ENCODE measurements at regions not wholly inside any gene's neighbourhood (a gene's known extent, or its start where the extent isn't known, plus 50 kb on each side); places are given as distances from the start of the nearest gene placed in this dataset.
"Not testable (repeated sequence)": the region's sequence is repeated elsewhere in the genome, so short reads cannot be mapped to it uniquely, and the experiment has no call there.

- DNase-seq (ENCODE audit: low spot score): not testable (repeated sequence)
Measured at GRCh38 chr1:199843096-199843495, 184.4 kb upstream of the NR5A2 start.

- DNase-seq (ENCODE audit: low spot score): no peak
Measured at GRCh38 chr1:199843861-199844260, 183.6 kb upstream of the NR5A2 start.

GRCh38 chr1:199847021-199847420, 180.5 kb upstream of the NR5A2 start:
- no peak for DNase-seq (ENCODE audit: low spot score)

- DNase-seq (ENCODE audit: low spot score): peak; percentile 15
Measured at GRCh38 chr1:199851439-199852140, 175.9 kb upstream of the NR5A2 start.

GRCh38 chr1:199854686-199855321, 172.7 kb upstream of the NR5A2 start:
- DNase-seq (ENCODE audit: low spot score): no peak

GRCh38 chr1:199855580-199855979, 171.9 kb upstream of the NR5A2 start:
- DNase-seq (ENCODE audit: low spot score): no peak

- no peak for DNase-seq (ENCODE audit: low spot score)
Measured at GRCh38 chr1:199856216-199856780, 171.2 kb upstream of the NR5A2 start.

- no peak for DNase-seq (ENCODE audit: low spot score)
Measured at GRCh38 chr1:199857108-199857507, 170.4 kb upstream of the NR5A2 start.

- DNase-seq (ENCODE audit: low spot score): no peak
Measured at GRCh38 chr1:199857516-199857915, 170.0 kb upstream of the NR5A2 start.

GRCh38 chr1:199858171-199858570, 169.3 kb upstream of the NR5A2 start:
- no peak for DNase-seq (ENCODE audit: low spot score)

GRCh38 chr1:199858856-199859255, 168.7 kb upstream of the NR5A2 start:
- no peak for DNase-seq (ENCODE audit: low spot score)

- peak; percentile 8 for DNase-seq (ENCODE audit: low spot score)
Measured at GRCh38 chr1:199859491-199859933, 168.0 kb upstream of the NR5A2 start.

GRCh38 chr1:199861020-199861795, 166.3 kb upstream of the NR5A2 start:
- no peak for DNase-seq (ENCODE audit: low spot score)

GRCh38 chr1:199862047-199862446, 165.5 kb upstream of the NR5A2 start:
- DNase-seq (ENCODE audit: low spot score): no peak

GRCh38 chr1:199866210-199866617, 161.3 kb upstream of the NR5A2 start:
- DNase-seq (ENCODE audit: low spot score): no peak

- DNase-seq (ENCODE audit: low spot score): no peak
Measured at GRCh38 chr1:199867601-199868000, 159.9 kb upstream of the NR5A2 start.

GRCh38 chr1:199868777-199869176, 158.7 kb upstream of the NR5A2 start:
- no peak for DNase-seq (ENCODE audit: low spot score)

GRCh38 chr1:199875337-199875736, 152.2 kb upstream of the NR5A2 start:
- no peak for DNase-seq (ENCODE audit: low spot score)

- no peak for DNase-seq (ENCODE audit: low spot score)
Measured at GRCh38 chr1:199875856-199876255, 151.7 kb upstream of the NR5A2 start.

- no peak for DNase-seq (ENCODE audit: low spot score)
Measured at GRCh38 chr1:199877526-199878384, 149.8 kb upstream of the NR5A2 start.

- no peak for DNase-seq (ENCODE audit: low spot score)
Measured at GRCh38 chr1:199878823-199879222, 148.7 kb upstream of the NR5A2 start.

Measured in HT-29 (cell line).